ENCODE measurements at regions not wholly inside any gene's neighbourhood (a gene's known extent, or its start where the extent isn't known, plus 50 kb on each side); places are given as distances from the start of the nearest gene placed in this dataset.

GRCh38 chr2:67268797-67269196, 128.3 kb upstream of the ETAA1 start:
- no peak for TF ChIP-seq POLR2A (IDR thresholded peaks at IDR 0.05)
- TF ChIP-seq CTCF (IDR thresholded peaks at IDR 0.05 in 4 of 5, conservative IDR thresholded peaks at IDR 0.05 in 1 of 5) = no peak
